HepG2 (cell line): ENCODE measurements at regions not wholly inside any gene's neighbourhood (a gene's known extent, or its start where the extent isn't known, plus 50 kb on each side); places are given as distances from the start of the nearest gene placed in this dataset.

Experiments
- ATAC-seq: fragments of 200-7000 bp; cut with Tn5 transposase; 3 replicates; pipeline ENCODE4 v1.9.1; 2020; ENCODE audit warnings: mild to moderate bottlenecking, moderate library complexity
- BruUV-seq: library from RNA; stranded (reverse); fragments of 400-500 nt; replicated peaks from 2 replicates; lab custom pipeline; 2021; lab: Mats Ljungman, UMichigan
- CTCF ChIA-PET: fragments of 300-600 bp; formaldehyde crosslinking; extraction: SDS; loops from one replicate; lab custom pipeline; 2021; ENCODE audit warnings: low total read pairs, inconsistent platforms, low intra/inter-chr PET ratio; lab: Yijun Ruan, JAX
- POLR2A ChIA-PET: fragments of 350-600 bp; sonication (Branson Sonifier 250); formaldehyde crosslinking; loops from one replicate; lab custom pipeline; 2020; ENCODE audit warnings: antibody characterized with exemption, inconsistent platforms; lab: Yijun Ruan, JAX
- DNase-seq: peaks from one replicate; pipeline ENCODE4 v3.0.0-alpha.2; 2015; ENCODE audit warnings: low spot score
- FAIRE-seq: peaks from 3 replicates; lab custom pipeline; 2011; peaks lifted over from hg19 to GRCh38; lab: Jason Lieb, UNC
- H2AFZ ChIP-seq: one replicate; pipeline ENCODE4 v1.6.1; 2011; ENCODE audit warnings: low read length, inconsistent platforms
- H3K27ac ChIP-seq: fragments of 300-600 bp; 3 replicates; pipeline ENCODE4 v1.8.0; 2011; ENCODE audit warnings: mixed run types, mild to moderate bottlenecking, mixed read lengths, low read length, inconsistent platforms; ENCODE audit not compliant: insufficient read depth; ENCODE audit errors: extremely low read length
- H3K27me3 ChIP-seq, 2 experiments: fragments of 200-600 bp in 1 of 2; 2 replicates in 1 of 2; 3 replicates in 1 of 2; pipeline versions ENCODE4 v1.6.0 to v1.8.0; 2011; ENCODE audit warnings: low read length in 2 of 2, mild to moderate bottlenecking in 2 of 2, moderate library complexity in 2 of 2, inconsistent platforms in 1 of 2; ENCODE audit not compliant: insufficient read depth in 2 of 2, control insufficient read depth in 1 of 2
- H3K36me3 ChIP-seq, 2 experiments: fragments of 200-600 bp in 1 of 2; replicated peaks in 1 of 2; 2 replicates in 1 of 2; 3 replicates in 1 of 2; pipeline versions ENCODE4 v1.5.1 to v1.8.0; 2011; ENCODE audit warnings: low read length in 2 of 2, inconsistent platforms in 1 of 2; ENCODE audit not compliant: insufficient read depth in 2 of 2, control insufficient read depth in 1 of 2
- H3K4me1 ChIP-seq: 2 replicates; pipeline ENCODE4 v1.5.1; 2012; ENCODE audit warnings: low read length, inconsistent platforms; ENCODE audit not compliant: insufficient read depth
- H3K4me2 ChIP-seq: 2 replicates; pipeline ENCODE4 v1.6.0; 2011; ENCODE audit warnings: low read depth, low read length, inconsistent platforms
- H3K4me3 ChIP-seq, 3 experiments: fragments of 200-600 bp in 1 of 3; sonication (generic), shearing (Covaris generic) in 1 of 3; replicated peaks in 1 of 3; 2 replicates each; pipeline ENCODE4 v1.5.1; 2011 to 2016; ENCODE audit warnings: low read length in 3 of 3, inconsistent platforms in 2 of 3, low read depth in 2 of 3, mild to moderate bottlenecking in 2 of 3, control low read depth in 1 of 3, mixed read lengths in 1 of 3; ENCODE audit not compliant: insufficient read depth in 1 of 3
- H3K79me2 ChIP-seq: one replicate; pipeline ENCODE4 v1.6.1; 2011; ENCODE audit warnings: low read length, inconsistent platforms; ENCODE audit not compliant: insufficient read depth
- H3K9ac ChIP-seq: 2 replicates; pipeline ENCODE4 v1.6.0; 2011; ENCODE audit warnings: mild to moderate bottlenecking, low read depth, low read length, inconsistent platforms; ENCODE audit not compliant: insufficient read depth
- H3K9me3 ChIP-seq: 2 replicates; pipeline ENCODE4 v1.5.1; 2012; ENCODE audit warnings: mild to moderate bottlenecking, low read length
- H4K20me1 ChIP-seq: 2 replicates; pipeline ENCODE4 v1.6.0; 2011; ENCODE audit warnings: inconsistent platforms, mild to moderate bottlenecking, low read length, moderate library complexity; ENCODE audit not compliant: insufficient read depth
- SP4 ChIP-seq: sonication (generic); formaldehyde crosslinking; IDR thresholded peaks from 2 replicates; pipeline ENCODE4 v1.8.1; 2023; ENCODE audit warnings: mild to moderate bottlenecking, missing genetic modification reagents
- TCF7 ChIP-seq: sonication (generic); IDR thresholded peaks from 2 replicates; pipeline ENCODE4 v1.6.1; 2016; ENCODE audit warnings: antibody characterized with exemption, low read depth
- THYN1 ChIP-seq: sonication (generic); formaldehyde crosslinking; IDR thresholded peaks from 2 replicates; pipeline ENCODE4 v1.8.1; 2023; ENCODE audit warnings: low read depth, mild to moderate bottlenecking, moderate library complexity, missing genetic modification reagents, borderline replicate concordance
- ZSCAN29 ChIP-seq: sonication (generic); formaldehyde crosslinking; conservative IDR thresholded peaks from 2 replicates; pipeline ENCODE4 v1.4.0; 2020; ENCODE audit warnings: mild to moderate bottlenecking, missing genetic modification reagents
- ZZZ3 ChIP-seq: sonication (generic); formaldehyde crosslinking; IDR thresholded peaks from 2 replicates; pipeline ENCODE4 v1.4.0; 2020; ENCODE audit warnings: missing genetic modification reagents, mild to moderate bottlenecking, borderline replicate concordance
- WGBS: methylation state at CpG from one replicate; pipeline ENCODE4 v1.1.6; 2017; ENCODE audit warnings: low lambda C conversion rate; 5-methylcytosine and 5-hydroxymethylcytosine counted together
- in situ Hi-C: cut with HindIII; loops from 2 replicates; pipeline ENCODE4 v1.10.0; 2017; ENCODE audit warnings: low pct_unique_long_range_greater_than_20kb; ENCODE audit not compliant: extremely low pct_ligation_motif_present
- intact Hi-C: fragments of 100-400 bp; cut with micrococcal nuclease; formaldehyde crosslinking; loops from one replicate; pipeline ENCODE4 v1.10.0; 2022; ENCODE audit not compliant: unreplicated experiment
- TF ChIP-seq, protein P1 (sequence below): sonication (generic); formaldehyde crosslinking; IDR thresholded peaks from 2 replicates; pipeline ENCODE4 v1.4.0; 2020; ENCODE audit warnings: missing genetic modification reagents
- TF ChIP-seq, protein P2 (sequence below): sonication (generic); formaldehyde crosslinking; IDR thresholded peaks from 2 replicates; pipeline ENCODE4 v1.4.0; 2020; ENCODE audit warnings: missing genetic modification reagents, mild to moderate bottlenecking, borderline replicate concordance
- TF ChIP-seq, protein P3 (sequence below): sonication (generic); formaldehyde crosslinking; IDR thresholded peaks from 2 replicates; pipeline ENCODE4 v1.4.0; 2020; ENCODE audit warnings: missing genetic modification reagents

DNA sequence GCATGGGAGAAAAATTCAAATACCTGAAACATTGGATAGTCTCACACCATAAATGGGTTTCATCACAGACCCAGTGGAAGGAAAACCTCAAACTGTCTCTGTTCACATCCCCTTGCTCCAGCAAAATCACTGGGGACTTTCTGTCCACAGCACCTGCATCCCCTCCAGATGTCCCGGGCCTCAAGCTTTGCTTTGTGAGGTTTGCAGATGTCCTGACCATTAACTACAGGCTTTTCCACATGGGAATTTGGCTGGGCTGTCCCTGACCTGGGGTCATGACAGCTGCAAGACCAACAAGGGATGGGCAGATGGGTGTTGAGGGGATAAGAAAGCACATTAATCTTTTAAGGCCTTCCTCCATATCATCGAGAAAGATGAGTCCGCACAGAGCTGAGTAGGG lies 427.9 kb downstream of the TXNL1 start:
- H3K4me3 ChIP-seq = no peak overlapping the region
- ATAC-seq = no peak
- no TSS peak for BruUV-seq
- ChIA-PET CTCF (no interaction called here), POLR2A (no interaction called here)
- in situ Hi-C loops (no loop called here), intact Hi-C loops (no loop called here)
- H3K36me3 ChIP-seq = no peaks in the 10 kb centered on the region
- no peaks in the 10 kb centered on the region for H4K20me1 ChIP-seq
- H3K27me3 ChIP-seq = no peaks in the 10 kb centered on the region
- no peak overlapping the region for H3K27ac ChIP-seq
- no peak overlapping the region for H3K9ac ChIP-seq
- TF ChIP-seq, protein P1, sequence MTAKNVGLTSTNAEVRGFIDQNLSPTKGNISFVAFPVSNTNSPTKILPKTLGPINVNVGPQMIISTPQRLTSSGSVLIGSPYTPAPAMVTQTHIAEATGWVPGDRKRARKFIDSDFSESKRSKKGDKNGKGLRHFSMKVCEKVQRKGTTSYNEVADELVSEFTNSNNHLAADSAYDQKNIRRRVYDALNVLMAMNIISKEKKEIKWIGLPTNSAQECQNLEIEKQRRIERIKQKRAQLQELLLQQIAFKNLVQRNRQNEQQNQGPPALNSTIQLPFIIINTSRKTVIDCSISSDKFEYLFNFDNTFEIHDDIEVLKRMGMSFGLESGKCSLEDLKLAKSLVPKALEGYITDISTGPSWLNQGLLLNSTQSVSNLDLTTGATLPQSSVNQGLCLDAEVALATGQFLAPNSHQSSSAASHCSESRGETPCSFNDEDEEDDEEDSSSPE (CRISPR knock-in tag) = no peak
- TF ChIP-seq THYN1 (no peak), ZSCAN29 (CRISPR knock-in tag) (no peak), TCF7 (no peak), ZZZ3 (CRISPR knock-in tag) (no peak), SP4 (CRISPR knock-in tag) (no peak)
- TF ChIP-seq, protein P2, sequence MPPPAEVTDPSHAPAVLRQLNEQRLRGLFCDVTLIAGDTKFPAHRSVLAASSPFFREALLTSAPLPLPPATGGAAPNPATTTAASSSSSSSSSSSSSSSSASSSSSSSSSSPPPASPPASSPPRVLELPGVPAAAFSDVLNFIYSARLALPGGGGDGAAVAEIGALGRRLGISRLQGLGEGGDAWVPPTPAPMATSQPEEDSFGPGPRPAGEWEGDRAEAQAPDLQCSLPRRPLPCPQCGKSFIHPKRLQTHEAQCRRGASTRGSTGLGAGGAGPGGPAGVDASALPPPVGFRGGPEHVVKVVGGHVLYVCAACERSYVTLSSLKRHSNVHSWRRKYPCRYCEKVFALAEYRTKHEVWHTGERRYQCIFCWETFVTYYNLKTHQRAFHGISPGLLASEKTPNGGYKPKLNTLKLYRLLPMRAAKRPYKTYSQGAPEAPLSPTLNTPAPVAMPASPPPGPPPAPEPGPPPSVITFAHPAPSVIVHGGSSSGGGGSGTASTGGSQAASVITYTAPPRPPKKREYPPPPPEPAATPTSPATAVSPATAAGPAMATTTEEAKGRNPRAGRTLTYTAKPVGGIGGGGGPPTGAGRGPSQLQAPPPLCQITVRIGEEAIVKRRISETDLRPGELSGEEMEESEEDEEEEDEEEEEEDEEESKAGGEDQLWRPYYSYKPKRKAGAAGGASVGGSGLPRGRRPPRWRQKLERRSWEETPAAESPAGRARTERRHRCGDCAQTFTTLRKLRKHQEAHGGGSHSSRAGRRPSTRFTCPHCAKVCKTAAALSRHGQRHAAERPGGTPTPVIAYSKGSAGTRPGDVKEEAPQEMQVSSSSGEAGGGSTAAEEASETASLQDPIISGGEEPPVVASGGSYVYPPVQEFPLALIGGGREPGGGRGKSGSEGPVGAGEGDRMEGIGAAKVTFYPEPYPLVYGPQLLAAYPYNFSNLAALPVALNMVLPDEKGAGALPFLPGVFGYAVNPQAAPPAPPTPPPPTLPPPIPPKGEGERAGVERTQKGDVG (CRISPR knock-in tag) = no peak
- TF ChIP-seq, protein P3, sequence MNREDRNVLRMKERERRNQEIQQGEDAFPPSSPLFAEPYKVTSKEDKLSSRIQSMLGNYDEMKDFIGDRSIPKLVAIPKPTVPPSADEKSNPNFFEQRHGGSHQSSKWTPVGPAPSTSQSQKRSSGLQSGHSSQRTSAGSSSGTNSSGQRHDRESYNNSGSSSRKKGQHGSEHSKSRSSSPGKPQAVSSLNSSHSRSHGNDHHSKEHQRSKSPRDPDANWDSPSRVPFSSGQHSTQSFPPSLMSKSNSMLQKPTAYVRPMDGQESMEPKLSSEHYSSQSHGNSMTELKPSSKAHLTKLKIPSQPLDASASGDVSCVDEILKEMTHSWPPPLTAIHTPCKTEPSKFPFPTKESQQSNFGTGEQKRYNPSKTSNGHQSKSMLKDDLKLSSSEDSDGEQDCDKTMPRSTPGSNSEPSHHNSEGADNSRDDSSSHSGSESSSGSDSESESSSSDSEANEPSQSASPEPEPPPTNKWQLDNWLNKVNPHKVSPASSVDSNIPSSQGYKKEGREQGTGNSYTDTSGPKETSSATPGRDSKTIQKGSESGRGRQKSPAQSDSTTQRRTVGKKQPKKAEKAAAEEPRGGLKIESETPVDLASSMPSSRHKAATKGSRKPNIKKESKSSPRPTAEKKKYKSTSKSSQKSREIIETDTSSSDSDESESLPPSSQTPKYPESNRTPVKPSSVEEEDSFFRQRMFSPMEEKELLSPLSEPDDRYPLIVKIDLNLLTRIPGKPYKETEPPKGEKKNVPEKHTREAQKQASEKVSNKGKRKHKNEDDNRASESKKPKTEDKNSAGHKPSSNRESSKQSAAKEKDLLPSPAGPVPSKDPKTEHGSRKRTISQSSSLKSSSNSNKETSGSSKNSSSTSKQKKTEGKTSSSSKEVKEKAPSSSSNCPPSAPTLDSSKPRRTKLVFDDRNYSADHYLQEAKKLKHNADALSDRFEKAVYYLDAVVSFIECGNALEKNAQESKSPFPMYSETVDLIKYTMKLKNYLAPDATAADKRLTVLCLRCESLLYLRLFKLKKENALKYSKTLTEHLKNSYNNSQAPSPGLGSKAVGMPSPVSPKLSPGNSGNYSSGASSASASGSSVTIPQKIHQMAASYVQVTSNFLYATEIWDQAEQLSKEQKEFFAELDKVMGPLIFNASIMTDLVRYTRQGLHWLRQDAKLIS (CRISPR knock-in tag) = no peak
- no peak for FAIRE-seq
- H3K79me2 ChIP-seq = no peaks in the 10 kb centered on the region
- no peak for DNase-seq
- no peak overlapping the region for H2AFZ ChIP-seq
- 0% methylated on average over 3 of the region's 3 CpGs for WGBS
- no peak overlapping the region for H3K4me2 ChIP-seq
- peaks cover 91% of the 10 kb centered on the region for H3K9me3 ChIP-seq
- no peaks in the 10 kb centered on the region for H3K4me1 ChIP-seq
